HepG2 (cell line): ENCODE measurements at regions not wholly inside any gene's neighbourhood (a gene's known extent, or its start where the extent isn't known, plus 50 kb on each side); places are given as distances from the start of the nearest gene placed in this dataset.

Experiments
- ATAC-seq: fragments of 200-7000 bp; cut with Tn5 transposase; 3 replicates; pipeline ENCODE4 v1.9.1; 2020; ENCODE audit warnings: mild to moderate bottlenecking, moderate library complexity
- BruUV-seq: library from RNA; stranded (reverse); fragments of 400-500 nt; replicated peaks from 2 replicates; lab custom pipeline; 2021; lab: Mats Ljungman, UMichigan
- CTCF ChIA-PET: fragments of 300-600 bp; formaldehyde crosslinking; extraction: SDS; loops from one replicate; lab custom pipeline; 2021; ENCODE audit warnings: low total read pairs, inconsistent platforms, low intra/inter-chr PET ratio; lab: Yijun Ruan, JAX
- POLR2A ChIA-PET: fragments of 350-600 bp; sonication (Branson Sonifier 250); formaldehyde crosslinking; loops from one replicate; lab custom pipeline; 2020; ENCODE audit warnings: antibody characterized with exemption, inconsistent platforms; lab: Yijun Ruan, JAX
- DNase-seq: peaks from one replicate; pipeline ENCODE4 v3.0.0-alpha.2; 2015; ENCODE audit warnings: low spot score
- FAIRE-seq: peaks from 3 replicates; lab custom pipeline; 2011; peaks lifted over from hg19 to GRCh38; lab: Jason Lieb, UNC
- H2AFZ ChIP-seq: one replicate; pipeline ENCODE4 v1.6.1; 2011; ENCODE audit warnings: low read length, inconsistent platforms
- H3K27ac ChIP-seq: fragments of 300-600 bp; 3 replicates; pipeline ENCODE4 v1.8.0; 2011; ENCODE audit warnings: mixed run types, mild to moderate bottlenecking, mixed read lengths, low read length, inconsistent platforms; ENCODE audit not compliant: insufficient read depth; ENCODE audit errors: extremely low read length
- H3K27me3 ChIP-seq, 2 experiments: fragments of 200-600 bp in 1 of 2; 2 replicates in 1 of 2; 3 replicates in 1 of 2; pipeline versions ENCODE4 v1.6.0 to v1.8.0; 2011; ENCODE audit warnings: low read length in 2 of 2, mild to moderate bottlenecking in 2 of 2, moderate library complexity in 2 of 2, inconsistent platforms in 1 of 2; ENCODE audit not compliant: insufficient read depth in 2 of 2, control insufficient read depth in 1 of 2
- H3K36me3 ChIP-seq, 2 experiments: fragments of 200-600 bp in 1 of 2; replicated peaks in 1 of 2; 2 replicates in 1 of 2; 3 replicates in 1 of 2; pipeline versions ENCODE4 v1.5.1 to v1.8.0; 2011; ENCODE audit warnings: low read length in 2 of 2, inconsistent platforms in 1 of 2; ENCODE audit not compliant: insufficient read depth in 2 of 2, control insufficient read depth in 1 of 2
- H3K4me1 ChIP-seq: 2 replicates; pipeline ENCODE4 v1.5.1; 2012; ENCODE audit warnings: low read length, inconsistent platforms; ENCODE audit not compliant: insufficient read depth
- H3K4me2 ChIP-seq: 2 replicates; pipeline ENCODE4 v1.6.0; 2011; ENCODE audit warnings: low read depth, low read length, inconsistent platforms
- H3K4me3 ChIP-seq, 3 experiments: fragments of 200-600 bp in 1 of 3; sonication (generic), shearing (Covaris generic) in 1 of 3; replicated peaks in 1 of 3; 2 replicates each; pipeline ENCODE4 v1.5.1; 2011 to 2016; ENCODE audit warnings: low read length in 3 of 3, inconsistent platforms in 2 of 3, low read depth in 2 of 3, mild to moderate bottlenecking in 2 of 3, control low read depth in 1 of 3, mixed read lengths in 1 of 3; ENCODE audit not compliant: insufficient read depth in 1 of 3
- H3K79me2 ChIP-seq: one replicate; pipeline ENCODE4 v1.6.1; 2011; ENCODE audit warnings: low read length, inconsistent platforms; ENCODE audit not compliant: insufficient read depth
- H3K9ac ChIP-seq: 2 replicates; pipeline ENCODE4 v1.6.0; 2011; ENCODE audit warnings: mild to moderate bottlenecking, low read depth, low read length, inconsistent platforms; ENCODE audit not compliant: insufficient read depth
- H3K9me3 ChIP-seq: 2 replicates; pipeline ENCODE4 v1.5.1; 2012; ENCODE audit warnings: mild to moderate bottlenecking, low read length
- H4K20me1 ChIP-seq: 2 replicates; pipeline ENCODE4 v1.6.0; 2011; ENCODE audit warnings: inconsistent platforms, mild to moderate bottlenecking, low read length, moderate library complexity; ENCODE audit not compliant: insufficient read depth
- ATF7-NPFF ChIP-seq: sonication (generic); formaldehyde crosslinking; IDR thresholded peaks from 2 replicates; pipeline ENCODE4 v1.8.1; 2023; ENCODE audit warnings: mild to moderate bottlenecking, low read depth, missing genetic modification reagents, moderate library complexity
- EP300 ChIP-seq, 3 experiments: sonication (generic) in 1 of 3; formaldehyde crosslinking in 1 of 3; IDR thresholded peaks; 2 replicates each; pipeline versions ENCODE4 v1.5.1 to v1.6.1; 2011 to 2020; ENCODE audit warnings: low read depth in 2 of 3, low read length in 2 of 3, borderline replicate concordance in 1 of 3, improper control_type of control experiment in 1 of 3, mild to moderate bottlenecking in 1 of 3, missing genetic modification reagents in 1 of 3, moderate library complexity in 1 of 3
- JUN ChIP-seq: sonication (generic); formaldehyde crosslinking; IDR thresholded peaks from 2 replicates; pipeline ENCODE4 v1.4.0; 2020; ENCODE audit warnings: mild to moderate bottlenecking, missing genetic modification reagents
- KDM5A ChIP-seq: fragments of 200-600 bp; sonication (generic); IDR thresholded peaks from 2 replicates; pipeline ENCODE4 v1.7.0; 2018; ENCODE audit warnings: antibody characterized with exemption, mild to moderate bottlenecking, low read length, borderline replicate concordance
- SSRP1 ChIP-seq: IDR thresholded peaks from 2 replicates; pipeline ENCODE4 v1.6.1; 2016; ENCODE audit warnings: control low read depth
- STAT6 ChIP-seq: sonication (generic); formaldehyde crosslinking; IDR thresholded peaks from 2 replicates; pipeline ENCODE4 v1.4.0; 2020; ENCODE audit warnings: missing genetic modification reagents, mild to moderate bottlenecking, borderline replicate concordance
- ZNF839 ChIP-seq: sonication (generic); formaldehyde crosslinking; IDR thresholded peaks from 2 replicates; pipeline ENCODE4 v1.4.0; 2020; ENCODE audit warnings: missing genetic modification reagents, mild to moderate bottlenecking, borderline replicate concordance
- WGBS: methylation state at CpG from one replicate; pipeline ENCODE4 v1.1.6; 2017; ENCODE audit warnings: low lambda C conversion rate; 5-methylcytosine and 5-hydroxymethylcytosine counted together
- in situ Hi-C: cut with HindIII; loops from 2 replicates; pipeline ENCODE4 v1.10.0; 2017; ENCODE audit warnings: low pct_unique_long_range_greater_than_20kb; ENCODE audit not compliant: extremely low pct_ligation_motif_present
- intact Hi-C: fragments of 100-400 bp; cut with micrococcal nuclease; formaldehyde crosslinking; loops from one replicate; pipeline ENCODE4 v1.10.0; 2022; ENCODE audit not compliant: unreplicated experiment
- TF ChIP-seq, protein P1 (sequence below): sonication (generic); formaldehyde crosslinking; conservative IDR thresholded peaks from 2 replicates; pipeline ENCODE4 v1.8.0; 2022; ENCODE audit warnings: missing genetic modification reagents
- TF ChIP-seq, protein P2 (sequence below): sonication (generic); formaldehyde crosslinking; IDR thresholded peaks from 2 replicates; pipeline ENCODE4 v1.4.0; 2020; ENCODE audit warnings: missing genetic modification reagents

- TF ChIP-seq, protein P1, sequence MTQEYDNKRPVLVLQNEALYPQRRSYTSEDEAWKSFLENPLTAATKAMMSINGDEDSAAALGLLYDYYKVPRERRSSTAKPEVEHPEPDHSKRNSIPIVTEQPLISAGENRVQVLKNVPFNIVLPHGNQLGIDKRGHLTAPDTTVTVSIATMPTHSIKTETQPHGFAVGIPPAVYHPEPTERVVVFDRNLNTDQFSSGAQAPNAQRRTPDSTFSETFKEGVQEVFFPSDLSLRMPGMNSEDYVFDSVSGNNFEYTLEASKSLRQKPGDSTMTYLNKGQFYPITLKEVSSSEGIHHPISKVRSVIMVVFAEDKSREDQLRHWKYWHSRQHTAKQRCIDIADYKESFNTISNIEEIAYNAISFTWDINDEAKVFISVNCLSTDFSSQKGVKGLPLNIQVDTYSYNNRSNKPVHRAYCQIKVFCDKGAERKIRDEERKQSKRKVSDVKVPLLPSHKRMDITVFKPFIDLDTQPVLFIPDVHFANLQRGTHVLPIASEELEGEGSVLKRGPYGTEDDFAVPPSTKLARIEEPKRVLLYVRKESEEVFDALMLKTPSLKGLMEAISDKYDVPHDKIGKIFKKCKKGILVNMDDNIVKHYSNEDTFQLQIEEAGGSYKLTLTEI (CRISPR knock-in tag), result no peak
- TF ChIP-seq ATF7-NPFF (CRISPR knock-in tag) (no peak), STAT6 (CRISPR knock-in tag) (no peak), SSRP1 (CRISPR knock-in tag) (no peak)
- TF ChIP-seq, protein P2, sequence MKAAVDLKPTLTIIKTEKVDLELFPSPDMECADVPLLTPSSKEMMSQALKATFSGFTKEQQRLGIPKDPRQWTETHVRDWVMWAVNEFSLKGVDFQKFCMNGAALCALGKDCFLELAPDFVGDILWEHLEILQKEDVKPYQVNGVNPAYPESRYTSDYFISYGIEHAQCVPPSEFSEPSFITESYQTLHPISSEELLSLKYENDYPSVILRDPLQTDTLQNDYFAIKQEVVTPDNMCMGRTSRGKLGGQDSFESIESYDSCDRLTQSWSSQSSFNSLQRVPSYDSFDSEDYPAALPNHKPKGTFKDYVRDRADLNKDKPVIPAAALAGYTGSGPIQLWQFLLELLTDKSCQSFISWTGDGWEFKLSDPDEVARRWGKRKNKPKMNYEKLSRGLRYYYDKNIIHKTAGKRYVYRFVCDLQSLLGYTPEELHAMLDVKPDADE (CRISPR knock-in tag), result no peak
Measured at GRCh38 chr18:42657551-42657950, 457.9 kb downstream of the RIT2 start (continued).

DNA sequence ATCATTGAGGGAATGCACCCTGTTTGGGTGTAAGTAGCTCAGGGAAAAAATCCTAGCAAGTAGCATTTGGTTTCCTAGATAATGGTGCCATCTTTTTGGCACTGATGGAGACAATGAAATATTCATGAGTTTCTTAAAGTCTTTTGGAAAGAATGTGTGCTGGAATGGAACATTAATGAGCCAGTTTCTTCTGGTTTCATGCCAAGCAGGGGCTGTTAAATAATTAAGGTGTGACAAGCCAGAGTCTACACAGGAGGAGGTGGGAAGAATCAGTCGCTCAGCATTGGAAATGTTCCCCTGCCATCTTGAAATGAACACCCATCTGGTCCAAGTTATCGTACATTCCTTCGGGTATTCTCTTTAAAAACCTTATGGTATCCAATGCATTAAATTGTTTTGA, 457.3 kb downstream of the RIT2 start:
- WGBS, result 23% methylated on average over 3 of the region's 3 CpGs
- H3K79me2 ChIP-seq, result no peaks in the 10 kb centered on the region
- BruUV-seq, result no TSS peak

More for the DNA sequence above, 457.3 kb downstream of the RIT2 start:
- Histone ChIP-seq H3K4me2 (no peak overlapping the region), H3K9me3 (no peaks in the 10 kb centered on the region), H3K27ac (no peak overlapping the region), H4K20me1 (no peaks in the 10 kb centered on the region), H3K9ac (no peak overlapping the region), H3K4me3 (no peak overlapping the region), H3K27me3 (no peaks in the 10 kb centered on the region), H3K4me1 (no peaks in the 10 kb centered on the region), H3K36me3 (no peaks in the 10 kb centered on the region), H2AFZ (no peak overlapping the region)
- no peak for DNase-seq
- POLR2A ChIA-PET, result no interaction called here
- CTCF ChIA-PET, result no interaction called here
- in situ Hi-C loops, result no loop called here
- TF ChIP-seq ZNF839 (CRISPR knock-in tag) (no peak), EP300 (IDR thresholded peaks at IDR 0.05; ENCODE audit: low read depth in 2 of 2, low read length in 2 of 2) (no peak), EP300 (CRISPR knock-in tag; IDR thresholded peaks at IDR 0.05; ENCODE audit: borderline replicate concordance) (no peak), JUN (CRISPR knock-in tag) (no peak), KDM5A (no peak)
- intact Hi-C loops, result no loop called here
- ATAC-seq, result no peak
- FAIRE-seq, result no peak
